Epithelial cell of prostate (primary cell): ENCODE measurements at regions not wholly inside any gene's neighbourhood (a gene's known extent, or its start where the extent isn't known, plus 50 kb on each side); places are given as distances from the start of the nearest gene placed in this dataset.
"Not testable (repeated sequence)": the region's sequence is repeated elsewhere in the genome, so short reads cannot be mapped to it uniquely, and the experiment has no call there.

ENCODE experiments used
- DNase-seq: peaks from one replicate; pipeline ENCODE4 v3.0.0-alpha.2; 2011; ENCODE audit warnings: low read depth, low spot score
- H3K27ac ChIP-seq: fragments of 450-650 bp; 2 replicates; pipeline ENCODE4 v1.5.1; 2017; ENCODE audit warnings: mild to moderate bottlenecking

GRCh38 chr7:85695533-85695932 is 508.7 kb upstream of the SEMA3D start:
- DNase-seq = peak; percentile 79
- peak overlapping the region; percentile 65 for H3K27ac ChIP-seq

- peak overlapping the region; percentile 65 for H3K27ac ChIP-seq
- no peak for DNase-seq
Observed at GRCh38 chr7:85695041-85695440, 508.2 kb upstream of the SEMA3D start.

GRCh38 chr7:85693326-85693725 is 506.5 kb upstream of the SEMA3D start:
- no peak for DNase-seq
- H3K27ac ChIP-seq = no peak overlapping the region

DNA sequence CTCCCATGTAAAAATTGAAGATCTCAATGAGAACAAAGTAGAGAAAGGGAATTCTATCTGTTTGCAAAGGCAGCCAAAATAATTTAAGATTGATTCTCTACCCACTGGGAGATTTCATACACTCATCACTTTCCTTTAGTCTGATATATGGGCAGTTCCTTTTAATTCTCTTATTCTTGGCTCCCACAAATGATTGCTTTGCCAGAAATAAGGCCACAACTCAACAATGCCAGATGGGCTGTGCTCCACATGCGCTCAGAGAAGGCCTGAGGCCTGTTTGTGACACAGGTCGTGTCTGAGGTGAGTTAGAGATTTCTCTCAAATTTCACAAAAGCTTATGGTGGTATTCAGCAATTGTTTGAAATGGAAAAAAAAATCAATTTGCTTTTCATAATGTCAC is 501.9 kb upstream of the SEMA3D start:
- no peak for DNase-seq
- no peak overlapping the region for H3K27ac ChIP-seq

DNA sequence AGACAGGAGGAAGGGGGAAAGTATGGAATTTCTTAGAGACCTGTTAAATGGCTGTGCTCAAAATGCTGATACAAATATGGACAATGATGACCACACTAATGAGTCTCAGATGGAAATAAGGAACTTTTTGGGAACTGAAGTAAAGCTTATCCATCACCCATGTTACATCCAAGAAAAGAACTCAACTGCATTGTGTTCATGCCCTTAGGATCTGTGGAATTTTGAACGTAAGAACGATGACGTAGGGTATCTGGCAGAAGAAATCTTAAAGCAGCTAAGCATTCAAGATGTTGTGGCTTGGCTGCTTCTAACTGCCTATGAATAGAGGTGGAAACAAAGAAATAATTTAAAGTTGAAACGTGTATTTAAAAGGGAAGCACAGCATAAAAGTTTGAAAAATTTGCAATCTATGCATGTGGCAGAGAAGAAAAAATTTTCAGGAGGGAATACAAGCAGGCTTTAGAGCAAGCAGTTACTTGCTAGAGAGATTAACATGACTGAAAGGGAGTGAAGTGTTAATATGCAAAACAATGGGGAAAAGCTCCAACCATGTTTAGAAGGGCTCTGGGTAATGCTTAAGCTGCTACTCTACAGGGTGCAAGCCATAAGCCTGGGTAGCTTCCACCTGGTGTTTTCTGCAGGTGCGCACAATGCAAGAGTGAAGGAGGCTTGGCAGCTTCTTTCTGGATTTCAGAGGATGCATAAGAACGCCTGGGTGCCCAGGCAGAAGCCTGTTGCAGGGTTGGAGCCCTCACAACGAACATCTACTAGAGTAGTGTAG is 499.7 kb upstream of the SEMA3D start:
- DNase-seq = no peak
- H3K27ac ChIP-seq = peak overlapping the region; percentile 53

- H3K27ac ChIP-seq = peak overlapping the region; percentile 53
- peak; percentile 5 for DNase-seq
Observed at GRCh38 chr7:85685901-85686300, 499.0 kb upstream of the SEMA3D start.

DNA sequence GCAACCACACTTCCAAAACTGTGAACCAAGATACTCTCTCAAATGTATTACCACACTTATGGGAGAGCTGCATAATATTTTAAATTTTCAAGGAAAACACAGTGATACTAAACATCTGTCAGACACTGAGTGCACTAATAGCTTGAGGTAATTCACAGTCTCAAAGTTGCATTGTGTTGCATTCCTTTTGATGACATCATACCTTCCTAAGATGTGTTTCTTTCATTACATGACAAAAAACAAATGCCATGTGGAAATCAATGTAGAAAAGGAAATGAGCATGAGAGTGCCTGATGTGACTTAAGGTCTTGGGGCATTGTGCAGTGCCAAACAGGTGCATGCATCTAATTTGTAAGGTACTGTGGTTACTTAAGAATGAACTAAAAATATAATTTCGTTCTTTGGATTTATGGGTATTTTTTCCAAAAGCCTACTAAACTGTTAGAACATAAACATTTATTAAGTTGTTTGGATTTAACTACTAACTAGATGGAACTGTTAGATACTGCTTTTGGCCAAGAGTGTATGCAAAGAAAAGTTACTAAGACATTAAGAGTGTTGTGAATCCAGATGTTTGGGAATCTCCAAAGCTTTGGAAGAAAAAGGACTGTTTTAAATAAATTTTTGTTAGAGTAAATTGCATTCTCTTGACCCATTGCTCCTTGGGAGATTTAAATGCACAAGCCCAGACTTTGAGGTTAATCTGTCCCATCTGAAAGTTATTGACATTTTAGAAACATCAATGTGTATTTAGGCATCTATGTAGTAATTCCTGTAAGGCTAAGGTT is 496.2 kb upstream of the SEMA3D start:
- peak; percentile 2 for DNase-seq
- no peak overlapping the region for H3K27ac ChIP-seq

GRCh38 chr7:85681241-85681640 is 494.4 kb upstream of the SEMA3D start:
- DNase-seq = no peak

DNA sequence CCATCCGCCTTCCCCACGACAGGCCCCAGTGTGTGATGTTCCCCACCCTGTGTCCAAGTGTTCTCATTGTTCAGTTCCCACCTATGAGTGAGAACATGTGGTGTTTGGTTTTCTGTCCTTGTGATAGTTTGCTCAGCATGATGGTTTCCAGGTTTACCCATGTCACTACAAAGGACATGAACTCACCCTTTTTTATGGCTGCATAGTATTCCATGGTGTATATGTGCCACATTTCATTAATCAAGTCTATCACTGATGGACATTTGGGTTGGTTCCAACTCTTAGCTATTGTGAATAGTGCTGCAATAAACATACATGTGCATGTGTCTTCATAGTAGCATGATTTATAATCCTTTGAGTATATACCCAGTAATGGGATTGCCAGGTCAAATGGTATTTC is 488.2 kb upstream of the SEMA3D start:
- DNase-seq, H3K27ac ChIP-seq: not testable (repeated sequence)

More at GRCh38 chr7:85681241-85681640, 494.4 kb upstream of the SEMA3D start:
- H3K27ac ChIP-seq = no peak overlapping the region

- no peak overlapping the region for H3K27ac ChIP-seq
- DNase-seq = no peak
Observed at GRCh38 chr7:85673876-85674275, 487.0 kb upstream of the SEMA3D start.

GRCh38 chr7:85669225-85669624 is 482.4 kb upstream of the SEMA3D start:
- no peak for DNase-seq
- H3K27ac ChIP-seq = no peak overlapping the region

DNA sequence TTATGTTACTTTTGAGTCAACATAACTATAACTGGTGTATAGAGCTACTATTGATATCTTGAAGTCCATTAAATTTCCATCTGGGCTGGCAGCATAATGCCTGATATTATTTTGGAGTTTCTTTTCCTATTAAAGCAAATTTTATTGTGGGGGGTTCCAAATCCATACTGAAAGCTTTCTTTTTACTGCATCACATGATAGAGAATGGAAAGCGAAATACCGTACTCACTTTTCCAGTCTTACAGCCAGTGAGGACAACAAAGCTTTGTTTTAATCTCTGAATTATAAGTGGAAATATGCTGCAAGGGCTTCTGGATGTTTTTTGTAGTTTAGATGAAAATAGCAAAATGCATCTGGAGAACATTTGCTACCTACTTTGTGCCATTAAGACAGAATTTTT is 477.5 kb upstream of the SEMA3D start:
- H3K27ac ChIP-seq = no peak overlapping the region
- DNase-seq = no peak

GRCh38 chr7:85659364-85659763 is 472.5 kb upstream of the SEMA3D start:
- H3K27ac ChIP-seq = peak overlapping the region; percentile 3
- peak; percentile 48 for DNase-seq

- no peak overlapping the region for H3K27ac ChIP-seq
- DNase-seq = no peak
Observed at GRCh38 chr7:85655252-85655651, 468.4 kb upstream of the SEMA3D start.

- no peak overlapping the region for H3K27ac ChIP-seq
- DNase-seq = no peak
Observed at GRCh38 chr7:85644272-85644671, 457.4 kb upstream of the SEMA3D start.

- no peak for DNase-seq
- no peak overlapping the region for H3K27ac ChIP-seq
Observed at GRCh38 chr7:85641331-85641730, 454.5 kb upstream of the SEMA3D start.

DNA sequence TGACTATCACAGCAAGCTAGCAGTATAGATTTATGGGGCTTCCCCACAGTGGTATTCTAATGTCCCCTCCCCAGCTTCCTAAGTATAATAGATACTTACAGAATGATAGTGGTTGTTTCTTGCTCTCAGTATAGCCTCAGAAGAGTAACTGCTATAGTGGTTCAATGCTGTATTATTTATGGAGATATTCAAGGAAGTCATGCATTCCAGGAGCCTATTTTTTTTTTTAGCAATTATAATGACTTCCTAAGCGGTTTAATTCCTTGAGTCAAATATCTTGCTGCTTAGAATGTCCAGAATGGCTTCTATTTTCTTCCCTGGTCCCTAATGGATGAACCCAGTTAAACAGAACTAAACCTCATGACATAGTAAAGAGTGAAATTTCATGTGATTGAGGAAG is 451.5 kb upstream of the SEMA3D start:
- DNase-seq = no peak
- H3K27ac ChIP-seq = no peak overlapping the region

- DNase-seq = no peak
- no peak overlapping the region for H3K27ac ChIP-seq
Observed at GRCh38 chr7:85634951-85635350, 448.1 kb upstream of the SEMA3D start.

- H3K27ac ChIP-seq = no peak overlapping the region
- DNase-seq = no peak
Observed at GRCh38 chr7:85630904-85631600, 444.2 kb upstream of the SEMA3D start.

DNA sequence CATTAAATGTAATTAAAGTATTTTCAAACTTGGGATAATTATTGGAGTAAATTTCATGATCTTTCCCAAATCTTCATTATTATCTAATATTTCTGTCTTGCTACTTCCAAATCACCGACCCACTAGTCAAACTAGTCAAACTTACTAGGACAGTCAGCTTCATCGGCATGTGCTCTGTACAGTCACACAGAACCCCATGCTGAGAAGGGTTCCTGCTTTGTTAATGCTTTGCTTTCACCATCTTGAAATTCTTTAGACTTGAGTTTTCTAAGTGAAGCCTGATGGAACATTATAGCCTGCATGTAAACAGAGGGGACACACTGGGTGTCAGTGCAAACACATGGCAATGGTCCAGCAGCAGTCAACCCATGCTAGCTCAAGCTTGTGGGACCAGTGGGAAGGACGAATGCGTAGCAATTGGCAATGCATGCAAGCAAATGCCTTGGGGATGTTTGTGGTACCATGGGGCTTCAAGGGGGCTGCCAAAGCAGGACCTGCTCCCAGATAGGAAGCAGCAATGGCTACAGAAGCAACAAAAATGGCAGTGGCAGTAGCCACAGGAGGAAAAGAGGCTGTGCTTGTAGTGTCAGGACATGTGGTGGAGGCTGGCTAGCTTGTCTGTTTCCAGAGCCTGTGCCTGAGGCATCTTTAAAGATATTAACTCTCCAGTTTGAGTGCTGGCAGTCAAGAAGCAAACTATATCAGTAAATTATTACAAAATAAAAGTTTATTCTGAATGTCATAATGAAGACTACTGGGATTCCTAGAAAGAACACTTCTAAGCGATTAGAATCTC is 441.1 kb upstream of the SEMA3D start:
- H3K27ac ChIP-seq = no peak overlapping the region

More for the DNA sequence above, 441.1 kb upstream of the SEMA3D start:
- DNase-seq = no peak
